ENCODE measurements at regions not wholly inside any gene's neighbourhood (a gene's known extent, or its start where the extent isn't known, plus 50 kb on each side); places are given as distances from the start of the nearest gene placed in this dataset.

DNA sequence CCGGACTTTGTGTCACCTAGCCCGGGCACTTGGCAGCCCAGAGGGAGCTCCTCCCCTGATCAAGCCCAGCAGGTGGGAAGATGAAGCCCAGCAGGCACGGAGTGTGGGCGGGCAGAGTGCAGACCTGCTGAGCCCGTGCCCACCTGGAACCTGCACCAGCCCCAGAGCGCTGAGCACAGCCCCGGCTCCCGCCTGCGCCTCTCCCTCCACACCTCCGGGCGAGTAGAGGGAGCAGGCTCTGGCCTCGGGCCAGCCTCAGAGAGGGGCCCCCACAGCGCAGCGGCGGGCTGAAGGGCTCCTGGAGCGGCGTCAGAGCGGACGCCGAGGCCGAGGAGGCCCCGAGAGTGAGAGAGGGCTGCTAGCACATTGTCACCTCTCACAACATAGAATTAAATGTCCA, 257.7 kb downstream of the VGLL3 start:
- WGBS, 2 donors (ENCODE audit: low coverage in 1 of 2): 80 to 84% methylated on average over 4 to 22 of the region's 22 CpGs
- no peak for DNase-seq
- no peaks in the 10 kb centered on the region for H3K4me1 ChIP-seq
- in situ Hi-C loops (cut with MboI; ENCODE audit: low pct_ligation_motif_present in 1 of 4, low pct_unique_long_range_greater_than_20kb in 1 of 4, low sequenced_read_pairs in 3 of 4): no loop called here
- H3K4me3 ChIP-seq: no peak overlapping the region
- H3K36me3 ChIP-seq: no peaks in the 10 kb centered on the region
- H3K9me3 ChIP-seq: no peaks in the 10 kb centered on the region
- intact Hi-C loops (cut with DNase I; ENCODE audit: low total_unique reads): no loop called here
- TF ChIP-seq POLR2AphosphoS5 (IDR thresholded peaks at IDR 0.05) (no peak), EP300 (IDR thresholded peaks at IDR 0.05; ENCODE audit: low read depth) (no peak), POLR2A (IDR thresholded peaks at IDR 0.05) (no peak)
- TF ChIP-seq, protein P1, sequence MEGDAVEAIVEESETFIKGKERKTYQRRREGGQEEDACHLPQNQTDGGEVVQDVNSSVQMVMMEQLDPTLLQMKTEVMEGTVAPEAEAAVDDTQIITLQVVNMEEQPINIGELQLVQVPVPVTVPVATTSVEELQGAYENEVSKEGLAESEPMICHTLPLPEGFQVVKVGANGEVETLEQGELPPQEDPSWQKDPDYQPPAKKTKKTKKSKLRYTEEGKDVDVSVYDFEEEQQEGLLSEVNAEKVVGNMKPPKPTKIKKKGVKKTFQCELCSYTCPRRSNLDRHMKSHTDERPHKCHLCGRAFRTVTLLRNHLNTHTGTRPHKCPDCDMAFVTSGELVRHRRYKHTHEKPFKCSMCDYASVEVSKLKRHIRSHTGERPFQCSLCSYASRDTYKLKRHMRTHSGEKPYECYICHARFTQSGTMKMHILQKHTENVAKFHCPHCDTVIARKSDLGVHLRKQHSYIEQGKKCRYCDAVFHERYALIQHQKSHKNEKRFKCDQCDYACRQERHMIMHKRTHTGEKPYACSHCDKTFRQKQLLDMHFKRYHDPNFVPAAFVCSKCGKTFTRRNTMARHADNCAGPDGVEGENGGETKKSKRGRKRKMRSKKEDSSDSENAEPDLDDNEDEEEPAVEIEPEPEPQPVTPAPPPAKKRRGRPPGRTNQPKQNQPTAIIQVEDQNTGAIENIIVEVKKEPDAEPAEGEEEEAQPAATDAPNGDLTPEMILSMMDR (IDR thresholded peaks at IDR 0.05): no peak
- no peak overlapping the region for H3K27ac ChIP-seq
- no peaks in the 10 kb centered on the region for H3K27me3 ChIP-seq

DNA sequence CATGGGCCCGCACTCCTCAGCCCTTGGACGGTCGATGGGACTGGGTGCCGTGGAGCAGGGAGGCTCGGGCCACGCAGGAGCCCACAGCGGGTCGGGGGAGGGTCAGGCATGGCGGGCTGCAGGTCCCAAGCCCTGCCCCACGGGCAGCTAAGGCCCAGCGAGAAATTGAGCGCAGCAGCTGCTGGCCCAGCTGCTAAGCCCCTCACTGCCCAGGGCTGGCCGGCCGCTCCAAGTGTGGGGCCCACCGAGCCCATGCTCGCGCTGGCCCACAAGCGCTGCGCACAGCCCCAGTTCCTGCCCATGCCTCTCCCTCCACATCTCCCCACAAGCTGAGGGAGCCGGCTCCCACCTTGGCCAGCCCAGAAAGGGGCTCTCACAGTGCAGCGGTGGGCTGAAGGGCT, 259.4 kb downstream of the VGLL3 start:
- no peaks in the 10 kb centered on the region for H3K27me3 ChIP-seq
- in situ Hi-C loops (cut with MboI; ENCODE audit: low pct_ligation_motif_present in 1 of 4, low pct_unique_long_range_greater_than_20kb in 1 of 4, low sequenced_read_pairs in 3 of 4) (no loop called here), intact Hi-C loops (cut with DNase I; ENCODE audit: low total_unique reads) (no loop called here)
- no peak overlapping the region for H3K4me3 ChIP-seq
- no peaks in the 10 kb centered on the region for H3K9me3 ChIP-seq
- no peak for DNase-seq
- 100% methylated on average over 8 of the region's 21 CpGs; no CpG with 5 or more reads in 1 of the 2 donors for WGBS, 2 donors (ENCODE audit: low coverage in 1 of 2)
- H3K27ac ChIP-seq: no peak overlapping the region
- no peaks in the 10 kb centered on the region for H3K36me3 ChIP-seq
- no peak for TF ChIP-seq POLR2A (IDR thresholded peaks at IDR 0.05)
- TF ChIP-seq POLR2AphosphoS5 (IDR thresholded peaks at IDR 0.05): no peak
- no peak for TF ChIP-seq EP300 (IDR thresholded peaks at IDR 0.05; ENCODE audit: low read depth)
- TF ChIP-seq, protein P1 (IDR thresholded peaks at IDR 0.05): no peak
- H3K4me1 ChIP-seq: no peaks in the 10 kb centered on the region

DNA sequence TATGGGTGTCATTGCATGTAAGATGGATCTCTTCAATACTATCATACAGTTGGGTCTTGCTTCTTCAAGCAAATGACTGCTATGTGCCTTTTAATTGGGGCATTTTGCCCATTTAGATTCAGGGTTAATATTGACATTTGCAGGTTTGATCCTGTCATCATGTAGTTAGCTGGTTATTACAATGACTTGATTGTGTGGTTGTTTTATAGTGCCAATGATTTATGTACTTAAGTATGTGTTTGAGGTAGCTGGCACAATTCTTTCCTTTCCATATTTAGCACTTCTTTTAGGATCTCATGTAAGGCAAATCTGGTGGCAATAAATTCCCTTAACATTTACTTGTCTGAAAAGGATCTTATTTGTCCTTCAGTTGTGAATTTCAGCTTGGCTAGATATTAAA, 267.5 kb downstream of the VGLL3 start:
- in situ Hi-C loops (cut with MboI; ENCODE audit: low pct_ligation_motif_present in 1 of 4, low pct_unique_long_range_greater_than_20kb in 1 of 4, low sequenced_read_pairs in 3 of 4) (no loop called here), intact Hi-C loops (cut with DNase I; ENCODE audit: low total_unique reads) (no loop called here)
- Histone ChIP-seq H3K36me3 (no peaks in the 10 kb centered on the region), H3K27me3 (no peaks in the 10 kb centered on the region), H3K9me3 (no peaks in the 10 kb centered on the region), H3K27ac (no peak overlapping the region), H3K4me3 (no peak overlapping the region), H3K4me1 (no peaks in the 10 kb centered on the region)
- TF ChIP-seq POLR2A (IDR thresholded peaks at IDR 0.05): no peak
- TF ChIP-seq POLR2AphosphoS5 (IDR thresholded peaks at IDR 0.05): no peak
- TF ChIP-seq, protein P1 (IDR thresholded peaks at IDR 0.05): no peak
- no peak for TF ChIP-seq EP300 (IDR thresholded peaks at IDR 0.05; ENCODE audit: low read depth)
- no peak for DNase-seq

DNA sequence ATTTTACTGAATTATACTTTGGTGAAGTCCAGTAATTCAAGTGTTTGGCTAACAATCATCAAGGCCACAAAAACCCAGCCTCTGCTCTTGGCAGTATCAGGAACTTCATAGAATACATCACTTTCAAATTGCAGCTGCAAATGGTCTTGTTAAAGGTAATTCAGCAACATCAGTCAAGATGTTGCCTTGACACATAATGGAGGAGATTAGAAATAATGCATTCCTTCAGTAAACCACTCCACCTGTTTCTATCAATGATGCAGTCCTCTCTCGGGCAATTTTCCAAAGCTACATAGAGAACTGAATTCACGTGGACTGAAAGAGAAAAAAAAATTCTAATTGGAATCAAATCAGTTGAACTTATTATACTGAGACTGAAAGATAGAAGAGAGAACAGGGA, 279.3 kb downstream of the VGLL3 start:
- Histone ChIP-seq H3K27ac (no peak overlapping the region), H3K36me3 (no peaks in the 10 kb centered on the region), H3K4me3 (no peak overlapping the region), H3K4me1 (no peaks in the 10 kb centered on the region), H3K27me3 (no peaks in the 10 kb centered on the region), H3K9me3 (no peaks in the 10 kb centered on the region)
- TF ChIP-seq EP300 (IDR thresholded peaks at IDR 0.05; ENCODE audit: low read depth) (no peak), POLR2AphosphoS5 (IDR thresholded peaks at IDR 0.05) (no peak), POLR2A (IDR thresholded peaks at IDR 0.05) (no peak)
- TF ChIP-seq, protein P1 (IDR thresholded peaks at IDR 0.05): no peak
- intact Hi-C loops (cut with DNase I; ENCODE audit: low total_unique reads) (no loop called here), in situ Hi-C loops (cut with MboI; ENCODE audit: low pct_ligation_motif_present in 1 of 4, low pct_unique_long_range_greater_than_20kb in 1 of 4, low sequenced_read_pairs in 3 of 4) (no loop called here)
- no peak for DNase-seq
- whole genome bisulfite sequencing, 2 donors (ENCODE audit: low coverage in 1 of 2): 39 to 64% methylated on average over 2 of the region's 2 CpGs

Measured in transverse colon (tissue), 4 donors.